ENCODE measurements at regions not wholly inside any gene's neighbourhood (a gene's known extent, or its start where the extent isn't known, plus 50 kb on each side); places are given as distances from the start of the nearest gene placed in this dataset.
"Not testable (repeated sequence)": the region's sequence is repeated elsewhere in the genome, so short reads cannot be mapped to it uniquely, and the experiment has no call there.

DNA sequence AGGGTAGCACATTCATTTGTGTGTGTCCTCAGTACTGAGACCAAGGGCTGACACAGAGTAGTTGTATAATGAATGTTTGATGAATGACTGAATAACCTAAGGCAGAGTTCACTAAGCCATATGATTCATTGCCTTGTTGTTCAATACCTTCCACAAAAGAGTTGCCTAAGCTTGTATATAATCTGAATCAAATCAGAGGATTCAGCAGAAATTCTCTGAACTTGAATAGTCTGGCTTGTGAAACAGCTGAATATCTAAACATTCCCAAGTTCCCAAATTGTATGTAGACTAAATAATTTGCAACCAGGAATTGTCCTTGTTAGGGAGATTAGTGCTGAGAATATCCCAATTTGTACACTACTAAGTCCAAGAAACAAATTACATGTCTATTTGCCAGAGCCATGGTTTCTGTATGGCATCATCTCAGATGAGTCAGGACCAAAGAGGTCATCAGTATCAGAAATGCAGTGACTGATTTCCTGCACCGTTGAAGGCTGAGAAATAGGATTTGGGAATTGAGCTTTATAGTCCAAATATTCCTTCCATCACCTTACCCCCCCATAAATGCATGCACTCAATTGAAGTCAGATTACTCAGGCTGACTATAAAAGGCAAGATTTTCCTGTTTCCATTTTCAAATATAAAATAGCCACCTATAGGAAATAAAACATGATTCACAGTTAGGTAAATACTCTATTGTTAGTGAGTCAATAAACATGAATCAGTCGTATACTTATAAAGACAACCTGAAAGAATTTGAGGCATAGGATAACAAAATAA, 168.7 kb downstream of the PHLDA1 start:
- no peak for DNase-seq

DNA sequence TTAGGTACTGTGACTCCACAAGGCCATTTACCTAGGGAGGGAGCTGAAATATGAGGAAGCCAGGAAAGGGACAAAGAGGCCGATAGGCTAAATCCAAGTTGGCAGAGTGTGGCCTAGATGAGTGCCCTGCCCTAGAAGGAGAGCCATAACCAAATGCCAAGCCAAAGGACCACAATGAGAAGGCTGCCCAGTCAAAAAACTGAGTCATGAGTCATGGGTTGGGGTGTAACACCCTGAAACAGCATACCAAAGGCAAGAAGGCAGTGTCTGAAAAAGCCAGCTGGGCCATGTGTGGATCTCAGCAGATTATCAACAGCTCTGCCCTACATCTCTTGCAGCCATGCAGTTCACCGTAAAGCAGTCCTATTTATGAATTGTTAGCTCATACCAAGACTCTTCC, 171.7 kb downstream of the PHLDA1 start:
- DNase-seq, result no peak

DNA sequence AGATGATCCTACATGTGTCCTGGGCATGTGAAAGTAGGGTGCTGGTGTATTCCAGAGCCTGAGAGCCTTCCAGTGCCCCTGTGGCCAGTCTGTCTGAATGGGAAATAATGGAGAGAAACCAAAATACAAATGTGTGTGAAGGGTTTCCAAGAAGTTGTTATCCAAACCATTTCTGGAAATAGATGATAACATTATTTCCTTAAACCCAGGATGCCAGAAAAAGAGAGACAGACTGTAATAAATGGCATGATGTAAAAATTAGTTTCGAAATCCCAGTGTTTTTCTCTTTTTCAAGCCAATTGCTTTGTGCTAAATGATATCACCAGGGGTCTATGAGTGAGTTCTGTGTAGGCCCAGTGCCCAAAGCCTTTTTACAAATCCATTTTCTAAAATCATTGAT, 175.3 kb downstream of the PHLDA1 start:
- no peak for DNase-seq

DNA sequence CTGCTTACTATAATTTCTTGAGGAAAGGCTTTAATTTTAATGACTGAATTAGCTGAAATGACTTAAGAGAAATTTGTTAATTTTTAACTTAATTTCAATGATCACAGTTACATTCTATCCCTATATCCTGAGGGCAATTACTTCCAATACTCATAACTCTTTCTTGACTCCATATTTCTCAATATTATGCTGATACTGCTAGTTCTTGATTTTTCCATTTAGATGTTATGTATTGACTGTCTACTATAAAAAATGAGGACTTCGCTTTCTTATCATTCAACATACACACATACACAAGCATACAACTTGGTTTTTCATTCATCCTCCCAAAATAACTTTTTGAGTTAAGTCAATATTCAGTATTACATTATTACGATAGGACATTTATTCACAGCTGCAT, 176.2 kb downstream of the PHLDA1 start:
- DNase-seq, result no peak

DNA sequence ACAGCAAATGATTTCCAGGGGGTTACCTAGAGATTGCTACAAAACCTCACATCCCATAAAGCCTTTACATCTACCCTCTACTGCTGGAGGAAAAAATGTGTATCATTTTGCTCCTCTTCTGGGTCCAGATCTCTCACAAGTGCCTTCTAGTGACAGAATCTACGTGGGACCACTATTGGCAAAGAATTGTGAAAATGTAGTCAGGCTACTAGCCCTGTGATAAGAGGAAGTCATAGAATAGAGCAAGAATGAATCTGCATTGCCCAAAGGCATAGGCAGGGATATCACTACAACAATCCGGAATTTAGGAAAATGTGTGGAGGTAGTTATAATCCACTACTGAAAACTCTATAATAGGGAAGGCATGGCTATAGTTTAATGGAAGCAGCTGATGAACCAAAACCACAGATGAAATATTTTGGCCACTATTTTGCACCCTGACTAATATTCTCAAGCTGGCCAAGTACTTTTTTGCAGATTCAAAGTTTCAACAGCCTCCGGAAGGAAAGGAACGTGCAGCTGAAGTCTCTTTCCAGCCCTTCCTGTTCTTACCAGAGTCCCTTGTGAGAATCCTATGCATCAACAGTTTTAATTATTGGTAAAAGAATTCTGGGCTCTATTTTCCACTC, 176.8 kb downstream of the PHLDA1 start:
- DNase-seq, result no peak

DNA sequence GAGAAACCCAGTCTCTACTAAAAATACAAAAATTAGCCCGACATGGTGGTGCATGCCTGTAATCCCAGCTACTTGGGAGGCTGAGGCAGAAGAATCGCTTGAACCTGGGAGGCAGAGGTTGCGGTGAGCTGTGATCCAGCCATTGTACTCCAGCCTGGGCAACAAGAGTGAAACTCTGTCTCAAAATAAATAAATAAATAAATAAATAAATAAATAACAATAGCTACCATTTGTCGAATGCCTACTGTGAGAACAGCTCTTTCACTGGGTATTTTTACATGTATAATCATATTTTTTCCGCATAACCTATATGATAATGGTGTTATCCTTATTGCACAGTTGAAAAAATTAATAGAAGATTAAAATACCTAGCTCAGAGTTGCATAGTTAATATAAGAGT, 177.4 kb downstream of the PHLDA1 start:
- not testable (repeated sequence) for DNase-seq

DNA sequence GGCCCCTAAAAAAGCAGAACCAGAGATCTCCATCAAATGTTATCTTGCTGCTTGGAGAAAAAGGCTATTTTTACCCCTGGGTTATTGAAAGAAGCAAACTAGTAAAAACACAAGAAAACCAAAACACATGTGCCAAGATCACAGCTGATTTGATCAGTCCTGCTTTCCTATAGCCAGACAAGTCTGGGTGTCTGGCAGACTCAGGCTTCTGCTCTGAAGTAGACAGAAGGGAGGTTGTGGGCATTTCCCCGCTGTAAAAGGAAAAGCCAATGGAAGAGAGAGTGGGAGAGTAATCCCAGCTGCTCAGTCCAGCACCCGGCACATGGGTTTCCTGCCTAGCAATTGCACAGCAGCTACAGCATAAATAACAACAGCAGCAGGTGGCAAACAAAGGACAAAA, 177.9 kb downstream of the PHLDA1 start:
- DNase-seq, result no peak

DNA sequence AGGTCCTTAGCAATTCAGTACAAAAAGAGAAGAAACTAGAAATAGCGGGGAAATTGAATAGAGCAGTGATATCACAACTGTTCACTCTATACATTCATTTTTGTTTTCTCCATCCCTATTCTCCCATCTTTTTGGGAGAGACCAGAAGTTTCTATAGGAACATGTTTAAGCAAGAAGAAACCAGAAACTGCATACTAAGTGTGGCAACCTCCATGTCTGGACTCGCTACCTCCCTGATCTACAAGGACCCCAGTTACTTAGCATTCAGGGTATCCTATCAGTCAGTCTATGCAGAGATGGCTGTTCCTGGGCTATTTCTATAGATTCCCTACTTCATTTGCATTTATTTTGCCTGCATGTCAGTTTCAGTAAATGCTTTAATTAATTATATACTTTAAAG, 178.6 kb downstream of the PHLDA1 start:
- DNase-seq, result no peak

DNA sequence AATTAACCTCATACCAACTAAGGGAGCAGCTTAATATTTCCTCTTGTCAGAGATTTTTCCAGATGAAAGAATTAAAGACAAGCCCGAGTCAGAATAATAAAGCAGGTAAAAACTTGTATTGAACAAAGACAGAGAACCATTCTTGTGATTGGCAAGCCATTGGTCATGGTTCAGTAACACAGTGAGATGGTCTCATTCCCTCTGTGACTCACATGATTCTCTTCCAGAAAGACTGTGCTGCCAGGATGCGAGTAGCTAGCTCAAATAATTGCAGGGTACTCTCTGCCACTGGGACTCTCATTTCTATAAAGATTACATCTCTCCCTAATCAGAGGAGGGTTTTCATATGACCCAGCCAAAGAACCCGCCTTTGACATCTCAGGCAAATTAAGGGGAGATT, 179.4 kb downstream of the PHLDA1 start:
- peak; percentile 90 for DNase-seq

DNA sequence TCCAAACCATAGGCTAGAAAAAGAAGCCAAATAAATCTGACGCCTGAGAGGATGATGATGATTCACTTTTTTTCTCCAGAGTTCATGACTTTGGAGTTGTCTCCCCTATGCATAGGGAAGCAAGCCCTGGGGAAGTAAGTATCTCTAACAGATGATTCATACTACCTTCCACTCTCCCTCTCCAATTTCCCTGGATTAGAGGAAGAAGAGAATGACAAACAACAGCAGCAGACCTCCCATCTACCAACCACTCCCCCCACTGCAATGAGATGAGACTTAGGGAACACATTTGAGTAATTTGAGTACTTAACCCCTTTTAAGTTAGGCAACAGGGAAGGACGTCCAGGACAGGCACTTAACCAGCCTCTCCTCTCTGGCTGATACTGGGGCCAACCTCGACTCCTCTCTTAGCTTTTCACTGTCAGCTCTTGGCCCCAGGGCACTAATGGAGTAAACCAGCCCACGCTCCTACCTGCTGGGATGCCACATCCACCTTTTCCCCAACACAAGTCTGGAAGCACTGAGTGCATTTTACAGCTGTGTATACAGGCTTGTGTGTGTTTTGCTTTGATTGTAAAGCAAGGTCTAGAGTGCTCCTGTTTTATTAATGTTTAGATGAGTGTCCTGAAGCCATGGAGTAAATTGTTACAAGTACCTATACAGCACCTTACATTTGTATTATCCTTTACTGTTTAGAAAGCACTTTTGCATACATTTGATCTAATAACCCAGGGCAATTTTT, 180.7 kb downstream of the PHLDA1 start:
- DNase-seq, result no peak

DNA sequence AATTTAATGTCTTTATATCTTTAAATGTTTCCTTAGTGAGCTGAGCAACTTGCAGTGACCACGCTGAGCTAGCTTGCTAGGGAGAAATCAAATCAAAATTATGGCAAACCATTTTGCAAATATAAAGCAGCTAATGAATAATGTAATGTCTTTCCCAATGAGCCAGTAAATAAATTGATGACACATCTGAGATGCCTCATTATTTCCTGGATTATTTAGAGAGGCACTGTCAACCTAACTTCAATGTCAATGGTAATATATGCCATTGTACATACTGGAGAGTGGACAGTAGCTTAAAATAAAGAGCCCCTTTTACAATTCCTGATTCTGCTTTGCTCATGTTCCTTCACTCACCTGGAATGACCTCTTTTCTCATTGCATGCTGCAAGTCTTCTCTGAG, 182.6 kb downstream of the PHLDA1 start:
- no peak for DNase-seq

DNA sequence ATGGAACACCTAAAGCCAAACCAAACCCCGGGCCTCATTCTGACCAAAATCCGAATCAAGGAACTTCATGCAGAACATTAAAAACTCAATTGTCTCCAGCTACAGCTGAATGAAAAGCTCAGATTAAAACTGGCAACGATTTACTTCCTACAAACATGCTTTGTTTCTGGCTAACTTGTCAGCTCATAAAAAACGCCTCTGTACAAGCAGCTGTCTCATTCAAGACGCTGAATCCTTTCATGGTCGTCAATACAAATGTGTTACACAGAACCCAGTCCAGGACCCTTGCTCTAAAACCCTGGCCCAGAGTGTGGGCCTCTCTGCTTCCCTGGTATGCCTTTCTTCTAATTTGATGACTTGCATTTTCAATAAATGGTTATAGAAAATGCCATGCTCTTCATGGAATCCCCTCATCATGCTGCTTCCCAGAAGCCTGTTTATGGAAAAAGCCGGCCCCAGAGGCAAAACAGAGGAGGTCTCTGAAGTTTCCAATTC, 183.1 kb downstream of the PHLDA1 start:
- no peak for DNase-seq

DNA sequence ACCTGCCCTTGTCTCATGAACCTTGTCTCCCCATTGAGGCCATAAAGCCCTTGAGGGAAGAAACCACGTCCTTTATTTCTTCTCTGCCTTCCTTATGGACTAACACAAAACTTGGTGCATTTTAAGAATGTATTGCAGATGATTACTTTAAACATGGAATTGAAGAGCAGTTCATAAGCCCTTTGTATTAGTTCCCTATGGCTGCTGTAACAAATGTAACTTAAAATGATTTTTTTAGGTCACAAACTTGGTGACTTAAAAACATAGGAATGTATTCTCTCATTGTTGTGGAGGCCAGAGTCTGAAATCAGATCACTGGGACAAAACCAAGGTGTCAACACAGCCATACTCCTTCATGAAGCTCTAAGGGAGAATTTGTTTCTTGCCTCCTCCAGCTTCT, 185.5 kb downstream of the PHLDA1 start:
- DNase-seq, result no peak

DNA sequence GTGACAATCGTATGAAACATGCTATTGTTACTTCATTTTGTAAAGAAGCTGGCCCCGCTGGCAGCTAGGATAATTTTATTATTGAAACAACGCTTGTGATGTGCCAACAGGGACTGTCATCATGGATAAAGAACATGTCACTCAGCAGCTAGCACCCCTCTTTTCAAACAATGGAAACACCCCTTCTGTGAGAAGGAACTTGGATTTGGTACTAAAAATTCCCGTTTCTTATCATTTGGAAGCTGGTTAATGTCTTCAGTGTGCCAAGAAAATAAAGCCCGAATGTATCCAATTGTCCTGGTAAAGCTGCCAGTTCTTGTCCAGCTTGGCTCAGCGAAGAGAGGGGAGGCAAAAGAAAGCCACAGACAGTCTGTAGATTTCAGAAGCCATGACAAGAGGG, 186.6 kb downstream of the PHLDA1 start:
- DNase-seq, result no peak

DNA sequence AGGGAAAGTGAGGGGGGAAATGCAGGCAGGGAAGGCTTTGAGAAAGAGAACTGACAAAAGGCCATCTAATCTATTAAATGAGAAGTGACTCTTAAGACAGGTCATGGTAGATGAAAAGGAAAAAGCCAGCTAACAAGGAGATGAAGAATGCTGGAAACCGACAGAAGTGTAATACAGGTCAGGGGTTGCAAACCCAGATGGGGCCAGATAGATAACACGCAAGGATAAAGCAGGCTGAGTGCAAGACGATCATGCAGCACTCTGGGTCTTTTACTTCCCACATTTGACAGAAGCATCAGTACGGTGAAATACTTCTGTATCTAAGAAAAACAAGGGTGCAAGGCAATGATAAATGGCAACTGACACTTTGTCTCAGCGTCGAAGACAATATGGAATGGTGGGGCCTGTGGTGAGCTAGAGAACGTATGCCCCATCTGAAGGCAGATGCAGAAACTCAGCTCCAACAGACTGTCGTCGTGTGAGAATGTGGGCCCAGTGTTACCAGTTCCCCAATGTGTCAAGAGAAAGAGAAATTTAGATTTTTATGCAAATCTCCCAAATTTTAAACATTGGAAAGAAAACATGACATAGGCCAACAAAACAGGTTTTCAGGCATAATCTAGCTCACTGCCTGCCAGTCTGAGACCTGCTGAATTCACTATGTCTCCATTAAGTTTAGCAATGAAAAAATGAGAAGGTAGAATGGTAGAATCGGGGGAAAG, 187.4 kb downstream of the PHLDA1 start:
- no peak for DNase-seq

DNA sequence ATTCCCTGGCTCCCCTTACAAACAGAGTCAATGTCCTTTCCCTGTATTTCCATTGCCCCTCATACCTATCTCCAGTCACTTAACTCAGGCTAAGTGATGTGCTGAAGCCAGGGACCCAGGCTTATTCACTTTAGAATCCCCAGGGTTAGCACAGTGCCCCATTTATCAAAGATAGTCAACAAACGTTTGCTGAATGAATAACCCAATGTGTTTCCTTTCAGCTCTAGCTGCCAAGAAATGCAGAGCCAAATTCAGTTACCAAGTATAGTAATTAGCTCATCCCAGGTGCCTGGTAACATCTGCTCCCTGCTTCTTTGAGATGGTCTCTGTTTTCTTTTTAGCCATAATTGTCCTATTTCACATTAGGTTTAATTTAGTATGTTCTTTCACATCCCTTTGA, 189.5 kb downstream of the PHLDA1 start:
- DNase-seq, result peak; percentile 93

DNA sequence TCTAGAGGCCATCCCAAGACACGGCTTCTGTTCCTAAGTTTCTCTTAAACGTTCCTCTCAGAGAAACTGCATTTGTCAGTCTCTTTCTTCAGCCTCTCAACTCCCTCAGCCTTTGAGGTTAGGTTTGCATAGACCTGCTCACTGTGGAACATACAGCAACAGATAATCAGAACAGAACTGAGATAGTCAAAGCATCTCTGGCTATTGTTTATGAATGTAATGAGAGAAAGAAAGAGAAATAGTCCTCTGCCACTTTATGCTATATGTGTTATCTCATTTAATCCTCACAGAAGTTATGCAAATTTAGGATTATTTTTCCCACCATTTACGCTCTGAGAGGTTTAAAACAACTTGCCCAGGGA, 190.6 kb downstream of the PHLDA1 start:
- no peak for DNase-seq

DNA sequence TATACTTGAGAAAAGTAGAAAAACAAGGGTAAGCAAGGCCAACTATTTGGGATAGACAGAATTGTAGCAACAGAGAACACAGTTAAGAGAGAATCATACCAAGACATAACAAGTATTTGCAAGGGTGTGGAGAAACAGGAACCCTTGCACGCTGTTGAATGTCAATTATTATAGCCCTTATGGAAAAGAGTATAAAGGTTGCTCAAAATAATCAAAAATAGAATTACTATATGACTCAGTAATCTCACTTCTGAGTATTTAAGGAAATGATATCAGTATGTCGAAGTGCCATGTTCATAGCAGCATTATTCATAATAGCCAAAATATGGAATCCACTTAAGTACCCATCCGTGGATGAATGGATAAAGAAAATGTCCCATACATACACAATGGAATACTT, 193.3 kb downstream of the PHLDA1 start:
- DNase-seq, result no peak

DNA sequence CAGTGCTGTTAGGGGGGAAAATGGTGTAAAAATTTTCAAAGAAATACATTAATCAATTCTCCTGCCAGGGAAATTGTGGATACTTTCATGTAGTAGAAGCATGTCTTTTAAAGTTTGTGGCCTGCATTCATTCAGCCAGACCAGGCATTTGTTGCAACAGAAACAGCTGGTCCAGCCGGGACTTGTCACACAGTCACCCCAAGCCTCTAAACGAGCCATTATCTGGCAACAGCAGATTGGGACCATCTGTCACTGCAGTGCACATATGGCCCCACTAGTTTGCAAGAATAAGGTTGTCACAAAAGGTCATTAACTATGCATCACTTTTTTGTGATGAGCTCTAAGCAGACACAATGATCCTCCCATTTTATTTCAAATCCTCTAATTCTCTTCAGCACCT, 193.9 kb downstream of the PHLDA1 start:
- peak; percentile 87 for DNase-seq

DNA sequence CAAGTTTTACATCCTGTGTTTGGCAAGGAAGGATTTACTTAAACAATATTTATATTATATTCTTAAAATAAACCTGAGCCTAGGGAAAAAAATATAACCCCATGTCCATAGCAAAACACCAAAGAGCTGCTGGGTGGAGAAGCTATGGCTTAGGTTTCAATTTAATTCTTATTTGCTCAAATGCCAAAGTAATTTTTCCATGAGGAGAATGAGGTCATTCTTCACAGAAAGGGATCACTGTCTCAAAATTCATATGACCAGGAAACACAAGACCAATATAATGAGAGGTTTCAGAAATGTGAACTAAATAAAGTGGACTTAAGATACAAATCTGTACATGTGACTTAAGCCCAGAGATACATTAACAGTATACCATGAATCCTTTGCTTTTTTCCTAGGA, 195.0 kb downstream of the PHLDA1 start:
- no peak for DNase-seq

DNA sequence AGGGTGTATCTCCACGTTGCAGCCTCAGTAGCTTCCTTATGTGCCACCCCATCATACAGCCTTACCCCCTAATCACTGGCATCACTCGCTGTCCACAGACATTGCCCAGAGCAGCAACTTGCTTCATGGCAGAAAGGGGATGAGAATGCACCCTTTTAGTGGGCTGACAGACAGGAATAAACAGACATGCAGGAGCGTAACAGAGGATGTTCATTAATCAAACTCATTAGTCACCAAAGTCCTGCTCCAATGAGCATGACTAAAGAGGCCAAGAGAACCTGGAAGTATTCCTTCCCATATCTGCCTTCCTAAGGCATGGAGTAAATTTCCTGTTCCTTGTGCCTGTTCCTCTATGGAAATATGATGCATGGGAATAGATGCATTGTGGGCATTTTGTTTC, 197.0 kb downstream of the PHLDA1 start:
- peak; percentile 76 for DNase-seq

DNA sequence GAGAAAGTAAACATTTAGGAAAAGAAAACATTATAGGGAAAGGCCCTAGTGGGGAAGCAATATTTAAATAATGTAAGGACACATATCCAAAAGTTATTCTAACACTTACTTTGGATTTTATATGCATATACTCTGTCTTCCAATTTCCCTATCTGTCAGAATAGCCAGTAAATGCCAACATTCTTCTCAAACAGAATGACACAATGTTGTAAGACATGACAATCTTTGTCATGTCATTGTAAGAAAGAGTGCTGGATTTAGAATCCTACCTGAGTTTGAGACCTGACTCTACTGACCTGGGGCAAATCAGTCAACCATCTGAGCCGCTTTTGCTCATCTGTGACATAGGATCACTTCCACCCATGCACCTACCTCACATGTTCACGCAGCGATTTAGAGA, 198.3 kb downstream of the PHLDA1 start:
- no peak for DNase-seq

DNA sequence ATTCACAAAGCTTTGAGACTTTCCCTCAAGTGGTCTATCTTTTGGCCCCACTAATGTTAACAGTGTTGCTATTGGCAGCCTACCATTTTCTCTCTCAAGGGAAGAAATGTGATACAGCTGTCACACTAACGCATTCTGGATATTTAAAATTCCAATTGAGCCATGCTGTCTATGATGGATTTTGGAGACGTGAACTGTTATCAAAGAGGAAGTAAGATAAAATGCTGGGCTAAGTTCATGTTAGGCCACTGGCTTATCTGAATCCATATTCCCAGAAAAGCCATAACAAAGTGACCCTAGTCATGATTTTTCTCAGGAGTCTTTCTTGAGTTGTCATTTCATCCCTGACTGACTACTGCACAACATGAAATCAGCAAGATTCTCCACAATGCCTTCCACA, 200.2 kb downstream of the PHLDA1 start:
- peak; percentile 64 for DNase-seq
